GM18502 (cell line): ENCODE measurements at regions not wholly inside any gene's neighbourhood (a gene's known extent, or its start where the extent isn't known, plus 50 kb on each side); places are given as distances from the start of the nearest gene placed in this dataset.

Source experiments
- ATAC-seq: cut with Tn5 transposase; IDR thresholded peaks from one replicate; pipeline ENCODE4 v1.9.1; 2021; ENCODE audit warnings: mild to moderate bottlenecking; ENCODE audit not compliant: unreplicated experiment, poor library complexity

GRCh38 chr22:49721211-49721763, 106.4 kb downstream of the BRD1 start:
- no peak for ATAC-seq

- no peak for ATAC-seq
Observed at GRCh38 chr22:49720279-49720959, 107.3 kb downstream of the BRD1 start.

GRCh38 chr22:49719046-49719445, 108.6 kb downstream of the BRD1 start:
- ATAC-seq = no peak

- ATAC-seq = no peak
Observed at GRCh38 chr22:49718396-49718795, 109.3 kb downstream of the BRD1 start.

GRCh38 chr22:49717322-49717919, 110.3 kb downstream of the BRD1 start:
- no peak for ATAC-seq

GRCh38 chr22:49716441-49716840, 111.2 kb downstream of the BRD1 start:
- ATAC-seq = no peak

GRCh38 chr22:49715450-49715849, 112.2 kb downstream of the BRD1 start:
- ATAC-seq = no peak

- no peak for ATAC-seq
Observed at GRCh38 chr22:49713003-49713402, 114.7 kb downstream of the BRD1 start.

- ATAC-seq = no peak
Observed at GRCh38 chr22:49712195-49712791, 115.4 kb downstream of the BRD1 start.

- no peak for ATAC-seq
Observed at GRCh38 chr22:49710746-49711145, 116.9 kb downstream of the BRD1 start.

GRCh38 chr22:49709464-49709863, 118.2 kb downstream of the BRD1 start:
- no peak for ATAC-seq

- no peak for ATAC-seq
Observed at GRCh38 chr22:49705972-49706352, 121.7 kb downstream of the BRD1 start.

GRCh38 chr22:49705216-49705971, 122.3 kb downstream of the BRD1 start:
- ATAC-seq = no peak

GRCh38 chr22:49704345-49705215, 123.1 kb downstream of the BRD1 start:
- ATAC-seq = no peak

- no peak for ATAC-seq
Observed at GRCh38 chr22:49703990-49704344, 123.7 kb downstream of the BRD1 start.

- no peak for ATAC-seq
Observed at GRCh38 chr22:49703505-49703904, 124.2 kb downstream of the BRD1 start.

- no peak for ATAC-seq
Observed at GRCh38 chr22:49702068-49702397, 125.6 kb downstream of the BRD1 start.

- no peak for ATAC-seq
Observed at GRCh38 chr22:49701380-49702067, 126.1 kb downstream of the BRD1 start.

- no peak for ATAC-seq
Observed at GRCh38 chr22:49699928-49700498, 127.7 kb downstream of the BRD1 start.
